PC-9 (cell line): ENCODE measurements at regions not wholly inside any gene's neighbourhood (a gene's known extent, or its start where the extent isn't known, plus 50 kb on each side); places are given as distances from the start of the nearest gene placed in this dataset.

Source experiments
- BruUV-seq: library from RNA; stranded (reverse); fragments of 400-500 nt; replicated peaks from 2 replicates; lab custom pipeline; 2021; lab: Mats Ljungman, UMichigan
- CTCF ChIA-PET: fragments of 300-600 bp; sonication (Branson Sonifier 250); formaldehyde crosslinking; loops from one replicate; lab custom pipeline; 2022; ENCODE audit warnings: antibody characterized with exemption; lab: Charles Lee
- POLR2A ChIA-PET: fragments of 300-600 bp; sonication (Branson Sonifier 250); formaldehyde crosslinking; loops from one replicate; lab custom pipeline; 2022; ENCODE audit warnings: antibody characterized with exemption; ENCODE audit not compliant: unreplicated experiment; lab: Charles Lee
- DNase-seq, 2 experiments: peaks; one replicate each; pipeline versions ENCODE4 v3.0.0 to v3.0.0-alpha.2; 2015 to 2022; ENCODE audit warnings: mixed read lengths in 1 of 2
- H2AFZ ChIP-seq: fragments of 200-600 bp; sonication (generic); 2 replicates; pipeline ENCODE4 v1.8.1; 2017; ENCODE audit warnings: antibody characterized with exemption
- H3F3A ChIP-seq: fragments of 200-600 bp; sonication (generic); 2 replicates; pipeline ENCODE4 v1.8.1; 2017; ENCODE audit warnings: antibody characterized with exemption, mild to moderate bottlenecking, low read depth; ENCODE audit not compliant: insufficient read depth
- H3K27ac ChIP-seq: fragments of 200-600 bp; sonication (generic); 2 replicates; pipeline ENCODE4 v1.6.1; 2016; ENCODE audit warnings: mixed run types
- H3K27me3 ChIP-seq: fragments of 200-600 bp; sonication (generic); 2 replicates; pipeline ENCODE4 v1.6.1; 2016; ENCODE audit warnings: low read depth, mixed run types; ENCODE audit not compliant: insufficient read depth
- H3K36me3 ChIP-seq: fragments of 200-600 bp; sonication (generic); 2 replicates; pipeline ENCODE4 v1.6.1; 2016; ENCODE audit warnings: low read depth, mixed run types
- H3K4me1 ChIP-seq: fragments of 200-600 bp; sonication (generic); replicated peaks from 2 replicates; pipeline ENCODE4 v1.6.1; 2016; ENCODE audit warnings: mixed run types; ENCODE audit not compliant: insufficient read depth
- H3K4me2 ChIP-seq: fragments of 200-600 bp; sonication (generic); 2 replicates; pipeline ENCODE4 v1.6.1; 2017; ENCODE audit warnings: mixed run types
- H3K4me3 ChIP-seq: fragments of 200-600 bp; sonication (generic); 2 replicates; pipeline ENCODE4 v1.6.1; 2016; ENCODE audit warnings: mixed run types
- H3K79me2 ChIP-seq: fragments of 200-600 bp; sonication (generic); 2 replicates; pipeline ENCODE4 v1.6.1; 2017; ENCODE audit warnings: low read depth, mixed run types
- H3K9me2 ChIP-seq: fragments of 200-600 bp; sonication (generic); 2 replicates; pipeline ENCODE4 v1.8.1; 2017; ENCODE audit warnings: mild to moderate bottlenecking; ENCODE audit not compliant: insufficient read depth
- H3K9me3 ChIP-seq: fragments of 200-600 bp; sonication (generic); 2 replicates; pipeline ENCODE4 v1.8.1; 2016; ENCODE audit warnings: low read depth; ENCODE audit not compliant: insufficient read depth
- H4K20me1 ChIP-seq: fragments of 200-600 bp; sonication (generic); 2 replicates; pipeline ENCODE4 v1.8.1; 2017; ENCODE audit not compliant: insufficient read depth
- EZH2 ChIP-seq: fragments of 200-600 bp; sonication (generic); IDR thresholded peaks from 2 replicates; pipeline ENCODE4 v1.8.0; 2017; ENCODE audit warnings: antibody characterized with exemption, low read depth
- intact Hi-C: fragments of 100-400 bp; cut with micrococcal nuclease; formaldehyde crosslinking; loops from one replicate; pipeline ENCODE4 v1.10.0; 2022; ENCODE audit not compliant: unreplicated experiment
- TF ChIP-seq, protein P1 (sequence below): fragments of 200-600 bp; sonication (generic); conservative IDR thresholded peaks from 2 replicates; pipeline ENCODE4 v1.6.1; 2017; ENCODE audit warnings: mixed run types, antibody characterized with exemption, mild to moderate bottlenecking, moderate library complexity

DNA sequence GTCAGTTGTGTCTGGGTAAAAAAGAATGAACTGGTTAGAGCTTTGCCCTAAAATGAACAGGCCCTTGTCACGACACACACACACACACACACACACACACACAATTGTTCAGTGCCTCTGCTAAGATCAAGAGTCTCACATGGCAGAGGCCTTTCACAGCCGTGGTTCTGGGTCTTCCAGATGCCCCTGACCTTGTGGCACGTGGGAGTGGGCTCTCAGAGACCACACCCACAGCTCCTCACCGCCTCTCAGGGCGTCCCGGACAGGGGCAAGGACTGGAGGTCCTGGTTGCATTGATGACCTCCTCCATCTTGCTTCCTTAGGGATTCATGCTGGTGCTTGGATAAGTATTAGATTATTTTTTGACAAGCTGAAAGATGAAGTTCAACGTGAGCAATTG is 101.0 kb downstream of the HSPH1 start:
- Histone ChIP-seq H3K27me3 (no peaks in the 10 kb centered on the region), H3K9me3 (no peaks in the 10 kb centered on the region), H3K36me3 (no peaks in the 10 kb centered on the region), H3K4me1 (no peaks in the 10 kb centered on the region), H3K4me3 (no peak overlapping the region), H3K79me2 (no peaks in the 10 kb centered on the region), H3F3A (0 out of 2 replicates have a peak, but pooled peaks cover 6% of the 10 kb centered on the region), H2AFZ (no peak overlapping the region), H3K27ac (no peak overlapping the region), H3K9me2 (no peaks in the 10 kb centered on the region), H3K4me2 (no peak overlapping the region), H4K20me1 (no peaks in the 10 kb centered on the region)
- TF ChIP-seq, protein P1, sequence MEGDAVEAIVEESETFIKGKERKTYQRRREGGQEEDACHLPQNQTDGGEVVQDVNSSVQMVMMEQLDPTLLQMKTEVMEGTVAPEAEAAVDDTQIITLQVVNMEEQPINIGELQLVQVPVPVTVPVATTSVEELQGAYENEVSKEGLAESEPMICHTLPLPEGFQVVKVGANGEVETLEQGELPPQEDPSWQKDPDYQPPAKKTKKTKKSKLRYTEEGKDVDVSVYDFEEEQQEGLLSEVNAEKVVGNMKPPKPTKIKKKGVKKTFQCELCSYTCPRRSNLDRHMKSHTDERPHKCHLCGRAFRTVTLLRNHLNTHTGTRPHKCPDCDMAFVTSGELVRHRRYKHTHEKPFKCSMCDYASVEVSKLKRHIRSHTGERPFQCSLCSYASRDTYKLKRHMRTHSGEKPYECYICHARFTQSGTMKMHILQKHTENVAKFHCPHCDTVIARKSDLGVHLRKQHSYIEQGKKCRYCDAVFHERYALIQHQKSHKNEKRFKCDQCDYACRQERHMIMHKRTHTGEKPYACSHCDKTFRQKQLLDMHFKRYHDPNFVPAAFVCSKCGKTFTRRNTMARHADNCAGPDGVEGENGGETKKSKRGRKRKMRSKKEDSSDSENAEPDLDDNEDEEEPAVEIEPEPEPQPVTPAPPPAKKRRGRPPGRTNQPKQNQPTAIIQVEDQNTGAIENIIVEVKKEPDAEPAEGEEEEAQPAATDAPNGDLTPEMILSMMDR: no peak
- no peak for TF ChIP-seq EZH2
- DNase-seq: no peak
- CTCF ChIA-PET: no interaction called here
- intact Hi-C loops: no loop called here
- BruUV-seq: no TSS peak
- POLR2A ChIA-PET: no interaction called here

DNA sequence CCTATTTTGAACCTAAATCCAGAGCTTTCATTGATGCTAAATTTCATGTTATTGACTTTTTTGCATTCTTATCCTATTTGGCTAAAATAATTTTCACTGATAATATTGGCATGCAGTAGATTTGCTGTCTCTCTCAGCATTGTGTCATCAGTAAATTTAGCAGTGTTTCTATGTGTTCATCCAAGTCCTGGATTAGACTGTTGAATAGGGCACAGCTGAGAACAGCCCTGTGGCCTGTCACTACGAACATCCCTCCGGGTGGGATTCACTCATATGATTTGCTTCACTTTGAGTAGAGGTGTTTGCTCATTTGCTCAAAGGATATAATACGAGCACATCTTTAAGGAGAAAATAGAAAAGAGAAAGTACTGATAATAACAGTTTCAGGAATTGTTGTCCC is 101.5 kb downstream of the HSPH1 start:
- TF ChIP-seq, protein P1: no peak
- no peak for TF ChIP-seq EZH2
- DNase-seq: no peak
- H3K4me3 ChIP-seq: no peak overlapping the region
- H3K79me2 ChIP-seq: no peaks in the 10 kb centered on the region
- H3K27me3 ChIP-seq: no peaks in the 10 kb centered on the region
- H3K4me1 ChIP-seq: no peaks in the 10 kb centered on the region
- H3K27ac ChIP-seq: no peak overlapping the region
- no TSS peak for BruUV-seq
- no peaks in the 10 kb centered on the region for H3K36me3 ChIP-seq
- H2AFZ ChIP-seq: no peak overlapping the region
- H4K20me1 ChIP-seq: no peaks in the 10 kb centered on the region
- intact Hi-C loops: no loop called here
- no peaks in the 10 kb centered on the region for H3K9me3 ChIP-seq
- no peak overlapping the region for H3K4me2 ChIP-seq
- CTCF ChIA-PET: no interaction called here
- no peaks in the 10 kb centered on the region for H3K9me2 ChIP-seq
- POLR2A ChIA-PET: no interaction called here
- H3F3A ChIP-seq: 0 out of 2 replicates have a peak, but pooled peaks cover 6% of the 10 kb centered on the region

DNA sequence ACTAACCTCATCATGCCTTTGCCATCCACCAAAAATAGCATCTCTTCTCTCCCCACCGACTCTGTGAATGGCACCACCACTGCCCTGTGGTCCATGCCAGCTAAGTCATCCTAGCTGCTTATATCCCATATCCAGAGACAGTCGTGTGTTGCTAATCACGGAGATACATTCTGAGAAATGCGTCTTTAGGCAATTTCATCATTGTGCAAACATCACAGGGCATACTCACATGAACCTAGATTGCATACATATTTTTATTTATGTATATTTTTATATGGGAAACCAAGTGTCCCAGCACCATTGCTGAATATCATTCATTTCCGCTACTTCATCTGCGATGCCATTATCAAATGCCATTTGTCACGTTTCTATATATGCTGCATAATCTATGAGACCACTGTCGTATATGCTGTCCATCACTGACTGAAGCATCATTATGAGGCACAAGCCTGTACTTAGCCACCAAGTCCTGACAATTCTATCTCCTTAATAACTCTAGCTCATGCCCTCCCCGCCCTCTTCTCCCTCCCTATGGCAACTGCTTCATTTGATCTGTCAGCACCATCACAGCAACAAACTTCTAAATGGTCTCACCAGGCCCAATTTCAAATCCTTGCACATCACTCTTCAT is 104.2 kb downstream of the HSPH1 start:
- Histone ChIP-seq H3F3A (peaks cover 13% of the 10 kb centered on the region; the same call in 1 of the 2 replicates), H2AFZ (no peak overlapping the region), H3K27ac (no peak overlapping the region), H3K4me1 (peaks cover 11% of the 10 kb centered on the region), H3K36me3 (no peaks in the 10 kb centered on the region), H3K9me2 (no peaks in the 10 kb centered on the region), H3K4me2 (no peak overlapping the region), H3K4me3 (no peak overlapping the region), H3K27me3 (no peaks in the 10 kb centered on the region), H3K79me2 (no peaks in the 10 kb centered on the region), H4K20me1 (no peaks in the 10 kb centered on the region), H3K9me3 (no peaks in the 10 kb centered on the region)
- TF ChIP-seq EZH2: no peak
- TF ChIP-seq, protein P1: no peak
- ChIA-PET POLR2A (interaction anchor here (0.7 kb wide), 1 partner anchor 367 kb away, joined by 3 read pairs; no protein-coding TSS in a partner anchor), CTCF (no interaction called here)
- DNase-seq: no peak
- no TSS peak for BruUV-seq
- intact Hi-C loops: no loop called here
